ENCODE measurements at regions not wholly inside any gene's neighbourhood (a gene's known extent, or its start where the extent isn't known, plus 50 kb on each side); places are given as distances from the start of the nearest gene placed in this dataset.

GRCh38 chr12:125463386-125463785, 398.2 kb downstream of the AACS start:
- no peak for TF ChIP-seq POLR2AphosphoS5 (IDR thresholded peaks at IDR 0.05)
- TF ChIP-seq CTCF (IDR thresholded peaks at IDR 0.05 in 8 of 11, conservative IDR thresholded peaks at IDR 0.05 in 3 of 11): no peak
- no peak for TF ChIP-seq POLR2A (IDR thresholded peaks at IDR 0.05)
- intact Hi-C loops (cut with DNase I; ENCODE audit: low total_unique reads): no loop called here
- H3K9me3 ChIP-seq: peaks cover 0 to 16% (median 0%) of the 10 kb centered on the region in 8 donors
- H3K27me3 ChIP-seq (replicated peaks in 1 of 7): peaks cover 0 to 2% (median 0%) of the 10 kb centered on the region in 7 donors
- no peak overlapping the region for H3K4me3 ChIP-seq
- DNase-seq: no peak
- H3K4me1 ChIP-seq: no peaks in the 10 kb centered on the region
- 74 to 92% (median 84%) methylated on average over 2 of the region's 2 CpGs for WGBS, 5 donors
- no peaks in the 10 kb centered on the region for H3K36me3 ChIP-seq
- no peak overlapping the region for H3K27ac ChIP-seq

GRCh38 chr12:125467363-125467762, 402.1 kb downstream of the AACS start:
- WGBS, 5 donors: 76 to 87% (median 83%) methylated on average over 1 of the region's 1 CpG
- DNase-seq: no peak
- Histone ChIP-seq H3K4me3 (no peak overlapping the region), H3K27me3 (replicated peaks in 1 of 7) (no peaks in the 10 kb centered on the region), H3K36me3 (no peaks in the 10 kb centered on the region), H3K4me1 (no peaks in the 10 kb centered on the region), H3K9me3 (no peaks in the 10 kb centered on the region), H3K27ac (no peak overlapping the region)
- intact Hi-C loops (cut with DNase I; ENCODE audit: low total_unique reads): no loop called here
- TF ChIP-seq POLR2AphosphoS5 (IDR thresholded peaks at IDR 0.05) (no peak), CTCF (IDR thresholded peaks at IDR 0.05 in 8 of 11, conservative IDR thresholded peaks at IDR 0.05 in 3 of 11) (no peak), POLR2A (IDR thresholded peaks at IDR 0.05) (no peak)

DNA sequence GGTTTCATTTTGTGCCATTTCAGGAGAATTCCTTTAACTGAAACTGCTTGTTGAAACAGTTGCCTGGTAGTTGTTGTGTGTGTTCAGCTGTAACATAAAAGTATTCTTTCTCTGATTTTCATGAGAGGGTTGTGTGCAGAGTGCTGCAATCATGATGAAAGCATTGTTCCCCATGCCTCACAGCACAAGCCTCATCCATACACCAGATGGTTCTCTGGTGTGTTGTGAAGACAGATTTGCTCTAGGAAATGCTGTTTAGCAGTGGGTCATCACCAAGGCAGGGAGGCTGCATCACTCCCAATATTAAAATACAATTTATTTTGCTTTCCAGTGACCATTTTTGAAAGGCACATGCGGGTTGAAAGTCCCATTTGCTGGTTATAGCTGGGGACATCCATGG, 404.4 kb downstream of the AACS start:
- TF ChIP-seq POLR2AphosphoS5 (IDR thresholded peaks at IDR 0.05) (no peak), POLR2A (IDR thresholded peaks at IDR 0.05) (no peak)
- Histone ChIP-seq H3K4me1 (no peaks in the 10 kb centered on the region), H3K27ac (no peak overlapping the region), H3K36me3 (no peaks in the 10 kb centered on the region), H3K27me3 (replicated peaks in 1 of 7) (peaks cover 0 to 2% (median 0%) of the 10 kb centered on the region in 7 donors), H3K9me3 (no peaks in the 10 kb centered on the region), H3K4me3 (no peak overlapping the region)
- WGBS, 5 donors: 63 to 88% (median 76%) methylated on average over 1 of the region's 1 CpG
- intact Hi-C loops (cut with DNase I; ENCODE audit: low total_unique reads): no loop called here
- no peak for DNase-seq

DNA sequence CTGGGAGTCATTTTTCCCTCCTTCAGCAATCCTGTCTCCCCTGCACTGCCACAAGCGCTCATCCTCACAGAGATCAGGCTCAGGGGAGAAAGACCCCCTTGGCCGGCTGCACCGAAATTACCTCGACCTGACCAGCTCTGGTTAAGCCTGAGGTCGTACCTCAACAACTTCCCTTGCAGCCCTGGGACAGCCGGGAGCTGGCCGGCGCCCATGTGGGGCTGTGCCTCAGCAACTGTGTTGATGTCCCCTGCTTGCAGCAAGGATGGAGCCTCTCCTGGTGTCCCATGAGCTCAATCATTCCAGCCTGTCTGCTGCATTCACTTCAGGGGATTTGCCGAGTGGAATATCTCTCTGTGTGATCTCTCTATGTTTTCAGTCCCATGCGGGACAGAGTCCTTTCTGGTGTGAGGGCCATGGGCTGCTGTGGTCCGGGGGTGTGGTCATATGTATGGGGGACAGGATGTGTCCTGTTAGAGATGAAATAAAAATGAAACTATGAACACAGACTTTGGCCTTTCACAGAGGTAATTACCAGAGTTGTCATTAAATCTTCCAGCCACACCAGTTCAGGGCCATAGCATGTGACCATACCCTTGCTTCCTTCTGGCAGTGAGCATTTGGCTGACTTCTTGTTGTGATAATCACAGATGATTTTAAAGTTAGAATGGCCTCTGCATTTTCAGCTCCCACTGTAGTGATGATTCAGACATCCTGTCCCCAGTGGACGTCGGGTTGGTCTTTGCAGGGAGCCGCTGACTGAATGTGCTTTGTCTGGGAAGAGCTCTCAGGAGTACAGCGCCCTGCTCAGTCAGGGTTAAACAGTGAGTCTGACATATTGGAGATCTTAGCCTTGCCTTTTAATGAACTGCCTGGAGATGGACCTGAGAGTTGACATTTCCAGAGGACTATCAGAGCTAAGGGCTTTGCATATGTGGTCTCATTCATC, 405.9 kb downstream of the AACS start:
- 72 to 83% (median 73%) methylated on average over 11 to 15 of the region's 15 CpGs for WGBS, 5 donors
- no peak overlapping the region for H3K4me3 ChIP-seq
- no peaks in the 10 kb centered on the region for H3K4me1 ChIP-seq
- intact Hi-C loops (cut with DNase I; ENCODE audit: low total_unique reads): no loop called here
- H3K27ac ChIP-seq: no peak overlapping the region
- TF ChIP-seq POLR2AphosphoS5 (IDR thresholded peaks at IDR 0.05): no peak
- no peak for TF ChIP-seq POLR2A (IDR thresholded peaks at IDR 0.05)
- no peak for TF ChIP-seq CTCF (IDR thresholded peaks at IDR 0.05 in 8 of 11, conservative IDR thresholded peaks at IDR 0.05 in 3 of 11)
- no peak for DNase-seq
- H3K27me3 ChIP-seq (replicated peaks in 1 of 7): peaks cover 0 to 9% (median 0%) of the 10 kb centered on the region in 7 donors
- H3K36me3 ChIP-seq: no peaks in the 10 kb centered on the region
- no peaks in the 10 kb centered on the region for H3K9me3 ChIP-seq
